Loucy (cell line): ENCODE measurements at regions not wholly inside any gene's neighbourhood (a gene's known extent, or its start where the extent isn't known, plus 50 kb on each side); places are given as distances from the start of the nearest gene placed in this dataset.

Source experiments
- H2AFZ ChIP-seq: fragments of 200-600 bp; sonication (generic); 2 replicates; pipeline ENCODE4 v1.6.0; 2016; ENCODE audit warnings: antibody characterized with exemption, mild to moderate bottlenecking, low read length, moderate library complexity
- H3F3A ChIP-seq: fragments of 200-600 bp; 2 replicates; pipeline ENCODE4 v1.6.0; 2016; ENCODE audit warnings: antibody characterized with exemption, low read depth, mild to moderate bottlenecking
- H3K27me3 ChIP-seq: fragments of 200-600 bp; sonication (generic); 2 replicates; pipeline ENCODE4 v1.6.1; 2014; ENCODE audit warnings: low read length, mild to moderate bottlenecking; ENCODE audit not compliant: insufficient read depth, poor library complexity, severe bottlenecking
- H3K36me3 ChIP-seq: fragments of 200-600 bp; sonication (generic); 2 replicates; pipeline ENCODE4 v1.6.1; 2016; ENCODE audit warnings: low read length; ENCODE audit not compliant: insufficient read depth
- H3K4me1 ChIP-seq: fragments of 200-600 bp; sonication (generic); 2 replicates; pipeline ENCODE4 v1.5.1; 2014; ENCODE audit warnings: low read length, mild to moderate bottlenecking; ENCODE audit not compliant: insufficient read depth, poor library complexity, severe bottlenecking
- H3K4me2 ChIP-seq: fragments of 200-600 bp; sonication (generic); 2 replicates; pipeline ENCODE4 v1.6.0; 2014; ENCODE audit warnings: antibody characterized with exemption, low read length, low read depth, mild to moderate bottlenecking; ENCODE audit not compliant: poor library complexity, severe bottlenecking
- H3K4me3 ChIP-seq: fragments of 200-600 bp; sonication (generic); 2 replicates; pipeline ENCODE4 v1.5.1; 2014; ENCODE audit warnings: low read length, mild to moderate bottlenecking, mixed read lengths; ENCODE audit not compliant: poor library complexity, severe bottlenecking
- H3K79me2 ChIP-seq: fragments of 200-600 bp; sonication (generic); 2 replicates; pipeline ENCODE4 v1.6.1; 2014; ENCODE audit warnings: low read length; ENCODE audit not compliant: insufficient read depth
- H3K9ac ChIP-seq: fragments of 200-600 bp; sonication (generic); 2 replicates; pipeline ENCODE4 v1.6.0; 2014; ENCODE audit warnings: mild to moderate bottlenecking, low read depth, low read length, moderate library complexity; ENCODE audit not compliant: poor library complexity, severe bottlenecking
- H3K9me2 ChIP-seq: fragments of 200-600 bp; sonication (generic); replicated peaks from 2 replicates; pipeline ENCODE4 v1.6.1; 2016; ENCODE audit warnings: low read depth, low read length, mixed read lengths
- H3K9me3 ChIP-seq: fragments of 200-600 bp; sonication (generic); 2 replicates; pipeline ENCODE4 v1.6.1; 2014; ENCODE audit warnings: mild to moderate bottlenecking, antibody characterized with exemption, low read length, low read depth; ENCODE audit not compliant: insufficient read depth
- H4K20me1 ChIP-seq: fragments of 200-600 bp; sonication (generic); 2 replicates; pipeline ENCODE4 v1.6.0; 2014; ENCODE audit warnings: antibody characterized with exemption, low read length, mild to moderate bottlenecking; ENCODE audit not compliant: insufficient read depth, poor library complexity, severe bottlenecking
- EZH2phosphoT487 ChIP-seq: fragments of 200-600 bp; IDR thresholded peaks from 2 replicates; pipeline ENCODE4 v1.6.1; 2018; ENCODE audit warnings: antibody characterized with exemption, mild to moderate bottlenecking, moderate library complexity, borderline replicate concordance
- TF ChIP-seq, protein P1 (sequence below): fragments of 200-600 bp; sonication (generic); conservative IDR thresholded peaks from 2 replicates; pipeline ENCODE4 v1.5.1; 2014; ENCODE audit warnings: mild to moderate bottlenecking, antibody characterized with exemption, low read length

- Histone ChIP-seq H3K9me2 (no peaks in the 10 kb centered on the region), H3K9me3 (no peaks in the 10 kb centered on the region), H3F3A (no peaks in the 10 kb centered on the region; the same call in 1 of the 2 replicates), H3K36me3 (no peaks in the 10 kb centered on the region), H4K20me1 (no peaks in the 10 kb centered on the region), H3K9ac (no peak overlapping the region), H3K4me2 (peak overlapping the region; percentile 51), H3K4me3 (peak overlapping the region; percentile 31), H3K4me1 (peaks cover 19% of the 10 kb centered on the region), H3K79me2 (no peaks in the 10 kb centered on the region), H3K27me3 (no peaks in the 10 kb centered on the region), H2AFZ (no peak overlapping the region)
- TF ChIP-seq, protein P1, sequence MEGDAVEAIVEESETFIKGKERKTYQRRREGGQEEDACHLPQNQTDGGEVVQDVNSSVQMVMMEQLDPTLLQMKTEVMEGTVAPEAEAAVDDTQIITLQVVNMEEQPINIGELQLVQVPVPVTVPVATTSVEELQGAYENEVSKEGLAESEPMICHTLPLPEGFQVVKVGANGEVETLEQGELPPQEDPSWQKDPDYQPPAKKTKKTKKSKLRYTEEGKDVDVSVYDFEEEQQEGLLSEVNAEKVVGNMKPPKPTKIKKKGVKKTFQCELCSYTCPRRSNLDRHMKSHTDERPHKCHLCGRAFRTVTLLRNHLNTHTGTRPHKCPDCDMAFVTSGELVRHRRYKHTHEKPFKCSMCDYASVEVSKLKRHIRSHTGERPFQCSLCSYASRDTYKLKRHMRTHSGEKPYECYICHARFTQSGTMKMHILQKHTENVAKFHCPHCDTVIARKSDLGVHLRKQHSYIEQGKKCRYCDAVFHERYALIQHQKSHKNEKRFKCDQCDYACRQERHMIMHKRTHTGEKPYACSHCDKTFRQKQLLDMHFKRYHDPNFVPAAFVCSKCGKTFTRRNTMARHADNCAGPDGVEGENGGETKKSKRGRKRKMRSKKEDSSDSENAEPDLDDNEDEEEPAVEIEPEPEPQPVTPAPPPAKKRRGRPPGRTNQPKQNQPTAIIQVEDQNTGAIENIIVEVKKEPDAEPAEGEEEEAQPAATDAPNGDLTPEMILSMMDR = no peak
- no peak for TF ChIP-seq EZH2phosphoT487
Measured at GRCh38 chr4:124386648-124387047, 325.9 kb downstream of the ANKRD50 start.

DNA sequence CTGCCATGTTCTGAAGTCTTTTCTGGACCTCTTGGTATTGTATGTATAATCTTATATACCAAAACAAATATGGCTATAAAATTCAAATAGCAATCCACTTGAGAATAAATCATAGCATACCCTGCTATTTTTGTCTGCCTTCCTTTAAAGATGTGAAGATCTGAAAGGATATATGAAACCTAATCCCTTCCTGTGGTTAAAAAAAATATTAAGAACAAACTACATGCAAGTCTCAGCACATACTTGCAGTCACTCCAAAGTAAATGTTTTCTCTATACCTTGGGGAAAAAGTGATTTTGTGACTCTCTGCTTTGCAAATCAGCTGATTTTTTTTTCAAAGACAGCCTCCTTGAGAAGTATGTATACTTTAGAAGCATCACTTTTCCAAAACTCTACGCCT, 322.9 kb downstream of the ANKRD50 start:
- Histone ChIP-seq H3F3A (no peaks in the 10 kb centered on the region; the same call in 1 of the 2 replicates), H3K4me1 (peaks cover 19% of the 10 kb centered on the region), H3K9me2 (no peaks in the 10 kb centered on the region), H2AFZ (no peak overlapping the region), H3K4me3 (no peak overlapping the region), H3K36me3 (no peaks in the 10 kb centered on the region), H3K9ac (no peak overlapping the region), H4K20me1 (no peaks in the 10 kb centered on the region), H3K27me3 (no peaks in the 10 kb centered on the region), H3K9me3 (no peaks in the 10 kb centered on the region), H3K4me2 (no peak overlapping the region), H3K79me2 (no peaks in the 10 kb centered on the region)
- TF ChIP-seq, protein P1 = no peak
- no peak for TF ChIP-seq EZH2phosphoT487

DNA sequence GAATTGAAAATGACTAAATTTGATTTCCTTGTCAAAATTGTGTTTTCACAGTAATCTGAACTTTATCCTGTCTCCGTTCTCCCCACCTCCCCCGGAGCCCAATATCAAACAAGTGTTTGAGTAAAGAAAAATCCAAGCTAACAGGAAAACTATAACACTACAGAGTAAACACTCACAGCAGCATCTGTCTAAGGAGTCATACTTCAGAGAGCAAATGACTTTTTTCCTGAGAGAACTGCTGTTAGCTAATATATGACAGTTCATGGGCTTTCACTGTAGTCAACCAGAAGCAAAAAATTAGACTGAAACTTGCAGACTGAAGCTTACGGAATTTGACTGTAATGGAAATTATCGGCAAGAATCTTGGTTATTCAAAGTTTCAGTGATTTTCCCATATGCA, 321.7 kb downstream of the ANKRD50 start:
- no peaks in the 10 kb centered on the region for H3K36me3 ChIP-seq
- no peaks in the 10 kb centered on the region for H3K79me2 ChIP-seq
- no peaks in the 10 kb centered on the region for H3K27me3 ChIP-seq
- H3K9me3 ChIP-seq = no peaks in the 10 kb centered on the region
- TF ChIP-seq, protein P1 = no peak
- TF ChIP-seq EZH2phosphoT487 = no peak
- no peak overlapping the region for H2AFZ ChIP-seq
- no peak overlapping the region for H3K4me2 ChIP-seq
- no peaks in the 10 kb centered on the region for H4K20me1 ChIP-seq
- peaks cover 17% of the 10 kb centered on the region for H3K4me1 ChIP-seq
- H3K4me3 ChIP-seq = no peak overlapping the region
- no peaks in the 10 kb centered on the region for H3K9me2 ChIP-seq
- no peaks in the 10 kb centered on the region; the same call in 1 of the 2 replicates for H3F3A ChIP-seq
- no peak overlapping the region for H3K9ac ChIP-seq
